KMS-11 (cell line): ENCODE measurements at regions not wholly inside any gene's neighbourhood (a gene's known extent, or its start where the extent isn't known, plus 50 kb on each side); places are given as distances from the start of the nearest gene placed in this dataset.

ENCODE experiments used
- H2AFZ ChIP-seq: fragments of 200-600 bp; sonication (generic); 2 replicates; pipeline ENCODE4 v1.6.1; 2016; ENCODE audit warnings: antibody characterized with exemption, mixed run types, low read depth
- H3K27ac ChIP-seq: fragments of 200-600 bp; sonication (generic); 2 replicates; pipeline ENCODE4 v1.6.1; 2016; ENCODE audit warnings: mild to moderate bottlenecking, mixed run types
- H3K27me3 ChIP-seq: fragments of 200-600 bp; sonication (generic); 2 replicates; pipeline ENCODE4 v1.6.1; 2017; ENCODE audit warnings: mild to moderate bottlenecking, low read depth, mixed run types, moderate library complexity; ENCODE audit not compliant: insufficient read depth
- H3K36me3 ChIP-seq: fragments of 200-600 bp; sonication (generic); 2 replicates; pipeline ENCODE4 v1.6.1; 2017; ENCODE audit warnings: mild to moderate bottlenecking, mixed run types; ENCODE audit not compliant: insufficient read depth
- H3K4me1 ChIP-seq: fragments of 200-600 bp; sonication (generic); 2 replicates; pipeline ENCODE4 v1.6.1; 2016; ENCODE audit warnings: mild to moderate bottlenecking, low read depth, mixed run types; ENCODE audit not compliant: poor library complexity, severe bottlenecking
- H3K4me2 ChIP-seq: fragments of 200-600 bp; sonication (generic); 2 replicates; pipeline ENCODE4 v1.7.0; 2016; ENCODE audit warnings: mild to moderate bottlenecking, mixed run types
- H3K4me3 ChIP-seq: fragments of 200-600 bp; sonication (generic); IDR thresholded peaks from 2 replicates; pipeline ENCODE4 v1.6.1; 2017; ENCODE audit warnings: low read depth, low read length, mixed read lengths; ENCODE audit not compliant: insufficient read depth
- H3K79me2 ChIP-seq: fragments of 200-600 bp; sonication (generic); 2 replicates; pipeline ENCODE4 v1.6.1; 2016; ENCODE audit warnings: low read depth, mixed run types; ENCODE audit not compliant: insufficient read depth
- H3K9ac ChIP-seq: fragments of 200-600 bp; sonication (generic); 2 replicates; pipeline ENCODE4 v1.6.1; 2016; ENCODE audit warnings: mild to moderate bottlenecking, mixed run types
- H4K20me1 ChIP-seq: fragments of 200-600 bp; sonication (generic); 2 replicates; pipeline ENCODE4 v1.6.1; 2016; ENCODE audit warnings: mild to moderate bottlenecking, mixed run types; ENCODE audit not compliant: insufficient read depth
- TF ChIP-seq, protein P1 (sequence below): fragments of 200-600 bp; sonication (generic); conservative IDR thresholded peaks from 2 replicates; pipeline ENCODE4 v1.6.1; 2017; ENCODE audit warnings: low read depth, mild to moderate bottlenecking, antibody characterized with exemption, low read length, moderate library complexity, mixed read lengths

DNA sequence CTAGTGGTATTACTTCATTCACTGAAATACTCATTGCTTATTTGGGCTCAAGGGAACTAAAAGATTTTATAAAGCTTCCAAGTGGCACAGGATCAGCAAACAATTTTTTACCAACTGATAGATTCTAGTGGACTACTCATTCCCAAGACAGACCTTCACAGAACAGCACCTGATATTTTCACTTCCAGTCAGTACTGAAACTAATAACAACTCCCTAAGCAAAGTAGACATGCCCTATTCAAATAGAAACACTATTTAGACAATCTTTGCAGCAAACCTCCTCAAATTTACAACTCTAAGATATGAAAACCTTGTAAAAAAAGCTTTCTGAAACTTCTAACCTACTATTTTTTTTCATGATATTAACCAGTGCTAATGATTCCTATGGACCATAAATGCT is 2345.8 kb downstream of the LRRC4C start:
- H3K27me3 ChIP-seq: no peaks in the 10 kb centered on the region
- H3K79me2 ChIP-seq: no peaks in the 10 kb centered on the region
- H3K36me3 ChIP-seq: no peaks in the 10 kb centered on the region
- H3K27ac ChIP-seq: no peak overlapping the region
- no peak overlapping the region for H3K4me3 ChIP-seq
- H4K20me1 ChIP-seq: no peaks in the 10 kb centered on the region
- H3K4me1 ChIP-seq: no peaks in the 10 kb centered on the region
- H3K9ac ChIP-seq: no peak overlapping the region
- H3K4me2 ChIP-seq: no peak overlapping the region
- TF ChIP-seq, protein P1, sequence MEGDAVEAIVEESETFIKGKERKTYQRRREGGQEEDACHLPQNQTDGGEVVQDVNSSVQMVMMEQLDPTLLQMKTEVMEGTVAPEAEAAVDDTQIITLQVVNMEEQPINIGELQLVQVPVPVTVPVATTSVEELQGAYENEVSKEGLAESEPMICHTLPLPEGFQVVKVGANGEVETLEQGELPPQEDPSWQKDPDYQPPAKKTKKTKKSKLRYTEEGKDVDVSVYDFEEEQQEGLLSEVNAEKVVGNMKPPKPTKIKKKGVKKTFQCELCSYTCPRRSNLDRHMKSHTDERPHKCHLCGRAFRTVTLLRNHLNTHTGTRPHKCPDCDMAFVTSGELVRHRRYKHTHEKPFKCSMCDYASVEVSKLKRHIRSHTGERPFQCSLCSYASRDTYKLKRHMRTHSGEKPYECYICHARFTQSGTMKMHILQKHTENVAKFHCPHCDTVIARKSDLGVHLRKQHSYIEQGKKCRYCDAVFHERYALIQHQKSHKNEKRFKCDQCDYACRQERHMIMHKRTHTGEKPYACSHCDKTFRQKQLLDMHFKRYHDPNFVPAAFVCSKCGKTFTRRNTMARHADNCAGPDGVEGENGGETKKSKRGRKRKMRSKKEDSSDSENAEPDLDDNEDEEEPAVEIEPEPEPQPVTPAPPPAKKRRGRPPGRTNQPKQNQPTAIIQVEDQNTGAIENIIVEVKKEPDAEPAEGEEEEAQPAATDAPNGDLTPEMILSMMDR: no peak
- H2AFZ ChIP-seq: no peak overlapping the region

GRCh38 chr11:39102236-39102635 is 2357.2 kb downstream of the LRRC4C start:
- Histone ChIP-seq H3K4me2 (no peak overlapping the region), H3K9ac (no peak overlapping the region), H3K27ac (no peak overlapping the region), H4K20me1 (no peaks in the 10 kb centered on the region), H3K4me1 (no peaks in the 10 kb centered on the region), H3K27me3 (no peaks in the 10 kb centered on the region), H3K79me2 (no peaks in the 10 kb centered on the region), H3K4me3 (no peak overlapping the region), H2AFZ (no peak overlapping the region), H3K36me3 (no peaks in the 10 kb centered on the region)
- TF ChIP-seq, protein P1: no peak

GRCh38 chr11:39078465-39078864 is 2381.0 kb downstream of the LRRC4C start:
- H3K27me3 ChIP-seq: no peaks in the 10 kb centered on the region
- no peak overlapping the region for H3K9ac ChIP-seq
- no peaks in the 10 kb centered on the region for H3K79me2 ChIP-seq
- TF ChIP-seq, protein P1: no peak
- no peak overlapping the region for H2AFZ ChIP-seq
- H4K20me1 ChIP-seq: no peaks in the 10 kb centered on the region
- no peaks in the 10 kb centered on the region for H3K4me1 ChIP-seq
- H3K27ac ChIP-seq: no peak overlapping the region
- no peaks in the 10 kb centered on the region for H3K36me3 ChIP-seq
- H3K4me3 ChIP-seq: no peak overlapping the region
- H3K4me2 ChIP-seq: no peak overlapping the region

DNA sequence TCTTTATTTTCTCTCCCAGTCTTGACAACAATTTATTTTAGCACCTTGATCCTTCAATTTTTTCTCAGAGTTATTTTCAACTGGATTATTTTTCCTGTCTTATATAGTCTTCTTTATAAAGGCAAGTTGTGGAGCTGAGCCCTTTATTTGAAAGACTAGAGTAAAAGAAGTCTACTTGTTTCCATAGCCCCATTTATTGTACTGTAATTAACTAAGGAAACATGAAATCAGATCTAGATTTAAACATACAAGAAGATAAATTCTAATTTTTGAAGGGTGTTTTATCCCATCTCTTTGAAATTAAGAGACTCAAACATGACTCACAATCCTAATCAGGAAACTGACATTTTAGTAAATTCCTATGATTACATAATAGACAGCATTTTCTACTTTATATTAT is 2421.8 kb downstream of the LRRC4C start:
- H3K4me1 ChIP-seq: no peaks in the 10 kb centered on the region
- no peak overlapping the region for H3K4me2 ChIP-seq
- no peak overlapping the region for H3K4me3 ChIP-seq
- H3K79me2 ChIP-seq: no peaks in the 10 kb centered on the region
- no peaks in the 10 kb centered on the region for H3K27me3 ChIP-seq
- H3K9ac ChIP-seq: no peak overlapping the region
- H2AFZ ChIP-seq: no peak overlapping the region
- TF ChIP-seq, protein P1: no peak
- H4K20me1 ChIP-seq: no peaks in the 10 kb centered on the region
- no peaks in the 10 kb centered on the region for H3K36me3 ChIP-seq
- H3K27ac ChIP-seq: no peak overlapping the region
